Mucosa of descending colon (tissue), 3 donors: ENCODE measurements at regions not wholly inside any gene's neighbourhood (a gene's known extent, or its start where the extent isn't known, plus 50 kb on each side); places are given as distances from the start of the nearest gene placed in this dataset.
"Not testable (repeated sequence)": the region's sequence is repeated elsewhere in the genome, so short reads cannot be mapped to it uniquely, and the experiment has no call there.

Source experiments
- ATAC-seq: fragments of 200-7000 bp; cut with Tn5 transposase; one replicate; pipeline ENCODE4 v1.9.1; 2020; ENCODE audit warnings: mild to moderate bottlenecking, moderate library complexity
- DNase-seq, 3 donors: peaks; one replicate each; pipeline ENCODE4 v3.0.0-alpha.2; 2020
- H3K36me3 ChIP-seq: fragments of 200-600 bp; one replicate; pipeline ENCODE4 v1.8.0; 2021; ENCODE audit warnings: low read depth, mild to moderate bottlenecking
- H3K4me1 ChIP-seq: fragments of 200-600 bp; one replicate; pipeline ENCODE4 v1.8.0; 2021; ENCODE audit warnings: low read depth, mild to moderate bottlenecking
- H3K4me3 ChIP-seq: fragments of 200-600 bp; one replicate; pipeline ENCODE4 v1.8.0; 2021; ENCODE audit warnings: mild to moderate bottlenecking
- H3K9me3 ChIP-seq: fragments of 200-600 bp; one replicate; pipeline ENCODE4 v1.8.0; 2021; ENCODE audit warnings: mild to moderate bottlenecking
- intact Hi-C, 2 donors: fragments of 100-400 bp; cut with DNase I in 1 of 2; cut with micrococcal nuclease in 1 of 2; formaldehyde crosslinking; loops; one replicate each; pipeline versions ENCODE4 v1.11.0 to v1.11.1; 2022; cut with DNase I, micrococcal nuclease
- TF ChIP-seq, protein P1 (sequence below): fragments of 200-600 bp; IDR thresholded peaks from one replicate; pipeline ENCODE4 v1.8.0; 2022; ENCODE audit warnings: antibody characterized with exemption, mild to moderate bottlenecking
- donor health status: DM: no; HTN: no; CAD: no; lungs with moderate emphysema.
- donor health status: DM: no; HTN: no; CAD: no.
- donor health status: DM: no; HTN: yes; CAD: no.

GRCh38 chr6:168376811-168377483, 57.4 kb upstream of the DACT2 start:
- H3K9me3 ChIP-seq, result no peaks in the 10 kb centered on the region
- H3K36me3 ChIP-seq, result no peaks in the 10 kb centered on the region
- intact Hi-C loops, result no loop called here
- TF ChIP-seq, protein P1, sequence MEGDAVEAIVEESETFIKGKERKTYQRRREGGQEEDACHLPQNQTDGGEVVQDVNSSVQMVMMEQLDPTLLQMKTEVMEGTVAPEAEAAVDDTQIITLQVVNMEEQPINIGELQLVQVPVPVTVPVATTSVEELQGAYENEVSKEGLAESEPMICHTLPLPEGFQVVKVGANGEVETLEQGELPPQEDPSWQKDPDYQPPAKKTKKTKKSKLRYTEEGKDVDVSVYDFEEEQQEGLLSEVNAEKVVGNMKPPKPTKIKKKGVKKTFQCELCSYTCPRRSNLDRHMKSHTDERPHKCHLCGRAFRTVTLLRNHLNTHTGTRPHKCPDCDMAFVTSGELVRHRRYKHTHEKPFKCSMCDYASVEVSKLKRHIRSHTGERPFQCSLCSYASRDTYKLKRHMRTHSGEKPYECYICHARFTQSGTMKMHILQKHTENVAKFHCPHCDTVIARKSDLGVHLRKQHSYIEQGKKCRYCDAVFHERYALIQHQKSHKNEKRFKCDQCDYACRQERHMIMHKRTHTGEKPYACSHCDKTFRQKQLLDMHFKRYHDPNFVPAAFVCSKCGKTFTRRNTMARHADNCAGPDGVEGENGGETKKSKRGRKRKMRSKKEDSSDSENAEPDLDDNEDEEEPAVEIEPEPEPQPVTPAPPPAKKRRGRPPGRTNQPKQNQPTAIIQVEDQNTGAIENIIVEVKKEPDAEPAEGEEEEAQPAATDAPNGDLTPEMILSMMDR, result no peak
- ATAC-seq (peak; percentile 46), DNase-seq (peak in 2 of 3 donors; percentile 19 to 62)
- no peak overlapping the region for H3K4me3 ChIP-seq
- H3K4me1 ChIP-seq, result no peaks in the 10 kb centered on the region

DNA sequence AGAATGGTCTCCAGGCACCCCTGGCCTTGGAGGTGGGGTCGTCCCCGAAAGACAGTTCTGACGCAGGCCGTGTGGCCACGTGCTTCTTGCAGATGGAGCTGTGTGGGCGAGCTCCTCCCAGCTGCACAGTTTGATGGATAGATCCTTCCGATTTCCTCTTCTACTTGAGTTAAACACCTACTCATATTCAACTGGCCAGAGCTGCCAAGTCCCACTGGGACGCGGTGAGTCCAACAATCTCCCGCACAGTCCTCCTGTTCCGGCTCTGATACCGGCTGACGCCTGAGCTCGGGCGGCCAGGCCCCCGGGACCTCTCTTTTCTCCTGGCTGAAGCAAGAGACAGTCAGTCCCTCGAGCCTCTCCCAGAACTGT, 57.9 kb upstream of the DACT2 start:
- ATAC-seq, result peak; percentile 35
- H3K4me1 ChIP-seq, result no peaks in the 10 kb centered on the region
- intact Hi-C loops, result no loop called here
- no peak overlapping the region for H3K4me3 ChIP-seq
- H3K9me3 ChIP-seq, result no peaks in the 10 kb centered on the region
- DNase-seq, result peak in 1 of 3 donors; percentile 56
- TF ChIP-seq, protein P1, result no peak
- H3K36me3 ChIP-seq, result no peaks in the 10 kb centered on the region

DNA sequence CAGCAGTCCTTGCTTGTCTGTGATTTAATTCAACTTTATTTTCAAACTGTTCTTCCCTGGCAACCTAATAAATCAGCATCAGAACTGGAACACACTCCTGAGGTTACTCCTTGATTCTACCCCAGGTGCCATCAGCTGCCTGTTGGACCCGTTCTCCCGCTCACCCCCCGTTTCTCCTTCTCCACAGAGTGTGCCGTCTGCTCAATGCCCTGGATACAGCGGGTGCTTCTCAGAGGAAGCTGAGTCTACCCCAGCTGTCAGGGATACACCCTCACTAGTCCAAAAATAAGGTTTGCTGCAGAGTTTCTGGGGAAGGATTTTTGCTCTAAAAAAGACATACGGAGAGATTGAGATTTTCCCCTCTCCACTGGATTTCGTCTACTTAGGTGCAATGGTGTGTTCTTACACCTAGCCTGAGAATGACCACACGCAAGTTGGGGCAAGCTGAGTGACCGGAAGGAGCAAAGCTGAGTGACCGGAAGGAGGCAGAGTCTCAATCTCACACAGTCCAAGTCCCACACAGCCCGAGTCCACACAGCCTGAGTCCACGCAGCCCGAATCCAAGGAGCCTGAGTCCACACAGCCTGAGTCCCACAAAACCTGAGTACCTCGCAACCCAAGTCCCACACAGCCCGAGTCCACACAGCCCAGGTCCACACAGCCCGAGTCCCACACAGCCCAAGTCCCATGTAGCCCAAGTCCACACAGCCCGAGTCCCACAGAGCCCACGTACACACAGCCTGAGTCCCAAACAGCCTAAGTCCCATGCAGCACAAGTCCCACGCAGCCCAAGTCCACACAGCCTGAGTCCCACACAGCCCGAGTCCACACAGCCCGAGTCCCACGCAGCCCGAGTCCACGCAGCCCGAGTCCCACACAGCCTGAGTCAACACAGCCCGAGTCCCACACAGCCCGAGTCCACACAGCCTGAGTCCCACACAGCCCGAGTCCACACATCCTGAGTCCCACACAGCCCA, 58.6 kb upstream of the DACT2 start:
- peak in 1 of 3 donors; percentile 17 for DNase-seq
- Histone ChIP-seq H3K4me1 (no peaks in the 10 kb centered on the region), H3K9me3 (no peaks in the 10 kb centered on the region), H3K36me3 (no peaks in the 10 kb centered on the region), H3K4me3 (no peak overlapping the region)
- TF ChIP-seq, protein P1, result no peak
- intact Hi-C loops, result no loop called here
- no peak for ATAC-seq

DNA sequence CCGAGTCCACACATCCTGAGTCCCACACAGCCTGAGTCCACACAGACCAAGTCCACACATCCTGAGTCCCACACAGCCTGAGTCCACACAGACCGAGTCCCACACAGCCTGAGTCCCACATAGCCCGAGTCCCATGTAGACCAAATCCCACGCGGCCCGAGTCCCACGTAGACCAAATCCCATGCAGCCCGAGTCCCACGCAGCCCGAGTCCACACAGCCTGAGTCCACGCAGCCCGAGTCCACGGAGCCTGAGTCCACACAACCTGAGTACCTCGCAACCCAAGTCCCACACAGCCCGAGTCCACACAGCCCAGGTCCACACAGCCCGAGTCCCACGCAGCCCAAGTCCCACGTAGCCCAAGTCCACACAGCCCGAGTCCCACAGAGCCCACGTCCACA, 60.0 kb upstream of the DACT2 start:
- ATAC-seq, H3K4me1 ChIP-seq, H3K36me3 ChIP-seq, H3K4me3 ChIP-seq, DNase-seq, intact Hi-C loops, H3K9me3 ChIP-seq: not testable (repeated sequence)

DNA sequence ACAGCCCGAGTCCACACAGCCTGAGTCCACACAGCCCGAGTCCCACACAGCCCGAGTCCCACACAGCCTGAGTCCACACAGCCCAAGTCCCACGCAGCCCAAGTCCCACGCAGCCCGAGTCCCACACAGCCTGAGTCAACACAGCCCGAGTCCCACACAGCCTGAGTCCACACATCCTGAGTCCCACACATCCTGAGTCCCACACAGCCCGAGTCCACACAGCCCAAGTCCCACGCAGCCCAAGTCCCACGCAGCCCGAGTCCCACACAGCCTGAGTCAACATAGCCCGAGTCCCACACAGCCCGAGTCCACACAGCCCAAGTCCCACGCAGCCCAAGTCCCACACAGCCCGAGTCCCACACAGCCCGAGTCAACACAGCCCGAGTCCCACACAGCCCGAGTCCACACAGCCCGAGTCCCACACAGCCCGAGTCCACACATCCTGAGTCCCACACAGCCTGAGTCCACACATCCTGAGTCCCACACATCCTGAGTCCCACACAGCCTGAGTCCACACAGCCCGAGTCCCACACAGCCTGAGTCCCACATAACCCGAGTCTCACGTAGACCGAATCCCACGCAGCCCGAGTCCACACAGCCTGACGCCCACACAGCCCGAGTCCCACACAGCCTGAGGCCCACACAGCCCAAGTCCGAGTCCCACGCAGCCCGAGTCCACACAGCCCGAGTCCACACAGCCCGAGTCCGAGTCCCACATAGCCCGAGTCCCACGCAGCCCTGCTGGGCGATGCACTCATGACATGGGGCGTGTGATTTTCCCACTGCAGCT, 60.6 kb upstream of the SMOC2 start:
- DNase-seq, result peak in 1 of 3 donors; percentile 28
- intact Hi-C loops, result not testable (repeated sequence)

GRCh38 chr6:168380956-168381605, 59.9 kb upstream of the SMOC2 start:
- TF ChIP-seq, protein P1, result no peak
- no peak for ATAC-seq
- Histone ChIP-seq H3K36me3 (no peaks in the 10 kb centered on the region), H3K4me1 (no peaks in the 10 kb centered on the region), H3K9me3 (no peaks in the 10 kb centered on the region), H3K4me3 (no peak overlapping the region)
- intact Hi-C loops, result no loop called here
- DNase-seq, result no peak

More for the DNA sequence above, 60.6 kb upstream of the SMOC2 start:
- H3K4me1 ChIP-seq, H3K4me3 ChIP-seq, H3K9me3 ChIP-seq, ATAC-seq, H3K36me3 ChIP-seq: not testable (repeated sequence)
